Upper lobe of left lung (tissue), 4 donors: ENCODE measurements at regions not wholly inside any gene's neighbourhood (a gene's known extent, or its start where the extent isn't known, plus 50 kb on each side); places are given as distances from the start of the nearest gene placed in this dataset.

Experiments
- CTCF ChIP-seq, 6 experiments: fragments of 450-650 bp in 4 of 6; fragments of 200-600 bp in 2 of 6; sonication (generic) in 2 of 6; IDR thresholded peaks; one replicate each; pipeline ENCODE4 v1.5.1; 2016 to 2019; ENCODE audit warnings: antibody characterized with exemption in 6 of 6
- EP300 ChIP-seq, 4 donors: sonication (generic); formaldehyde crosslinking; IDR thresholded peaks; one replicate each; pipeline ENCODE4 v1.5.1; 2017; ENCODE audit warnings: antibody characterized with exemption in 4 of 4, control low read depth in 2 of 4

GRCh38 chr10:10307036-10307435 lies 710.6 kb upstream of the CELF2 start:
- no peak for TF ChIP-seq CTCF (IDR thresholded peaks at IDR 0.05)
- no peak for TF ChIP-seq EP300 (IDR thresholded peaks at IDR 0.05)
